Gastroesophageal sphincter (tissue), 4 donors: ENCODE measurements at regions not wholly inside any gene's neighbourhood (a gene's known extent, or its start where the extent isn't known, plus 50 kb on each side); places are given as distances from the start of the nearest gene placed in this dataset.

Experiments
- ATAC-seq: fragments of 150-250 bp; one replicate; pipeline ENCODE4 v1.9.1; 2016; ENCODE audit warnings: mild to moderate bottlenecking, moderate library complexity
- H3K27ac ChIP-seq, 4 donors: fragments of 200-600 bp; sonication (generic) in 3 of 4; 1 replicate in 3 of 4; 2 replicates in 1 of 4; pipeline ENCODE4 v1.5.1; 2016 to 2019
- H3K27me3 ChIP-seq: fragments of 200-600 bp; sonication (generic); one replicate; pipeline ENCODE4 v1.5.1; 2019
- H3K36me3 ChIP-seq, 2 donors: fragments of 200-600 bp; sonication (generic); one replicate each; pipeline ENCODE4 v1.5.1; 2019; ENCODE audit warnings: control low read depth in 1 of 2
- H3K4me1 ChIP-seq, 3 donors: fragments of 200-600 bp; sonication (generic); 1 replicate in 2 of 3; 2 replicates in 1 of 3; pipeline ENCODE4 v1.5.1; 2016 to 2019; ENCODE audit warnings: control low read depth in 2 of 3
- H3K4me3 ChIP-seq, 2 donors: fragments of 200-600 bp; sonication (generic); one replicate each; pipeline ENCODE4 v1.5.1; 2019; ENCODE audit warnings: mild to moderate bottlenecking in 1 of 2, moderate library complexity in 1 of 2
- H3K9me3 ChIP-seq, 3 donors: fragments of 200-600 bp; sonication (generic); one replicate each; pipeline ENCODE4 v1.5.1; 2017 to 2019; ENCODE audit warnings: control low read depth in 2 of 3
- CTCF ChIP-seq, 4 experiments: fragments of 200-600 bp in 2 of 4; fragments of 450-650 bp in 2 of 4; sonication (generic) in 1 of 4; IDR thresholded peaks; one replicate each; pipeline ENCODE4 v1.5.1; 2017 to 2019; ENCODE audit warnings: antibody characterized with exemption in 4 of 4, mild to moderate bottlenecking in 2 of 4, moderate library complexity in 2 of 4
- EP300 ChIP-seq: sonication (generic); formaldehyde crosslinking; IDR thresholded peaks from one replicate; pipeline ENCODE4 v1.6.1; 2017; ENCODE audit warnings: antibody characterized with exemption, mild to moderate bottlenecking
- POLR2A ChIP-seq, 2 donors: fragments of 450-650 bp; IDR thresholded peaks; one replicate each; pipeline ENCODE4 v1.6.1; 2017; ENCODE audit warnings: antibody characterized with exemption in 2 of 2, mild to moderate bottlenecking in 2 of 2, moderate library complexity in 1 of 2
- POLR2AphosphoS5 ChIP-seq: sonication (generic); formaldehyde crosslinking; IDR thresholded peaks from one replicate; pipeline ENCODE4 v1.6.1; 2017; ENCODE audit warnings: antibody characterized with exemption
- WGBS, 2 donors: methylation state at CpG; one replicate each; pipeline ENCODE4 v1.1.5; 2018; ENCODE audit warnings: low coverage in 1 of 2; 5-methylcytosine and 5-hydroxymethylcytosine counted together

GRCh38 chr16:82432261-82432660, 194.5 kb upstream of the CDH13 start:
- no peak for TF ChIP-seq POLR2A (IDR thresholded peaks at IDR 0.05)
- TF ChIP-seq POLR2AphosphoS5, result no peak
- no peak for TF ChIP-seq EP300
- no peak for TF ChIP-seq CTCF (IDR thresholded peaks at IDR 0.05)
- no peaks in the 10 kb centered on the region for H3K36me3 ChIP-seq
- no peak for ATAC-seq
- no peaks in the 10 kb centered on the region for H3K9me3 ChIP-seq
- H3K4me1 ChIP-seq, result no peaks in the 10 kb centered on the region
- H3K4me3 ChIP-seq, result no peak overlapping the region
- H3K27me3 ChIP-seq, result peaks cover 14% of the 10 kb centered on the region
- H3K27ac ChIP-seq, result no peak overlapping the region
- whole genome bisulfite sequencing, 2 donors, result 14 to 25% methylated on average over 5 to 8 of the region's 8 CpGs

DNA sequence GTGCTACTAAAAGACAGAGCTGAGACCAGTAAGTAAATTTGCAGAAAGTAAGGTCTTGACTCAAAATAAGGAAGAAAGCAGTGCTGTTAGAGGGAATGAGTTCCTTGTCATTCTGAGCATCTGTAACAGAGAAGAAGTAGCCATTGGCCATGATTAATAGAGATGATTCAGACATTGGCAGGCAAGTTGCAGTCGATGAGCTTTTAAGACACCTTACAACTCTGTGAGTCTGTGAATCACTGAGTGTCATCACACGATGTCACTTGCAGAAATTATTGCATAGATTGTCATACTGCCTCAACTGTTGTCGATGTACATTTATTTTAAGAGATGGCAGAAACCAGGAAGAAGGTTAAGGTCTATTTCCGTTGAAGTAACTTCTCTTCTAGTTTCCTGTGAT, 201.1 kb upstream of the CDH13 start:
- Histone ChIP-seq H3K27ac (no peak overlapping the region), H3K36me3 (no peaks in the 10 kb centered on the region), H3K27me3 (peaks cover 16% of the 10 kb centered on the region), H3K4me3 (no peak overlapping the region), H3K9me3 (no peaks in the 10 kb centered on the region), H3K4me1 (no peaks in the 10 kb centered on the region)
- 49 to 76% methylated on average over 4 of the region's 4 CpGs for WGBS, 2 donors
- no peak for TF ChIP-seq CTCF (IDR thresholded peaks at IDR 0.05)
- TF ChIP-seq POLR2AphosphoS5, result no peak
- TF ChIP-seq POLR2A (IDR thresholded peaks at IDR 0.05), result no peak
- no peak for TF ChIP-seq EP300
- no peak for ATAC-seq

- H3K36me3 ChIP-seq, result no peaks in the 10 kb centered on the region
- TF ChIP-seq POLR2A (IDR thresholded peaks at IDR 0.05), result no peak
- TF ChIP-seq EP300, result no peak
- no peak for TF ChIP-seq CTCF (IDR thresholded peaks at IDR 0.05)
- TF ChIP-seq POLR2AphosphoS5, result no peak
- 9 to 45% methylated on average over 1 of the region's 1 CpG for WGBS, 2 donors
Measured at GRCh38 chr16:82421851-82422250, 204.9 kb upstream of the CDH13 start.

GRCh38 chr16:82419332-82419731, 207.4 kb upstream of the CDH13 start:
- H3K4me1 ChIP-seq, result no peaks in the 10 kb centered on the region
- H3K36me3 ChIP-seq, result no peaks in the 10 kb centered on the region
- no peaks in the 10 kb centered on the region for H3K9me3 ChIP-seq
- no peak overlapping the region for H3K27ac ChIP-seq
- no peak for ATAC-seq
- 89 to 95% methylated on average over 5 of the region's 5 CpGs for WGBS, 2 donors
- H3K27me3 ChIP-seq, result no peaks in the 10 kb centered on the region
- TF ChIP-seq POLR2A (IDR thresholded peaks at IDR 0.05) (no peak), POLR2AphosphoS5 (no peak), EP300 (no peak), CTCF (IDR thresholded peaks at IDR 0.05) (no peak)
- no peak overlapping the region for H3K4me3 ChIP-seq

More at GRCh38 chr16:82421851-82422250, 204.9 kb upstream of the CDH13 start:
- Histone ChIP-seq H3K4me1 (no peaks in the 10 kb centered on the region), H3K4me3 (no peak overlapping the region), H3K9me3 (no peaks in the 10 kb centered on the region), H3K27ac (no peak overlapping the region), H3K27me3 (peaks cover 3% of the 10 kb centered on the region)
- ATAC-seq, result no peak

- Histone ChIP-seq H3K27me3 (peaks cover 6% of the 10 kb centered on the region), H3K9me3 (no peaks in the 10 kb centered on the region), H3K27ac (no peak overlapping the region), H3K4me3 (no peak overlapping the region), H3K4me1 (no peaks in the 10 kb centered on the region), H3K36me3 (no peaks in the 10 kb centered on the region)
- WGBS, 2 donors, result 43 to 63% methylated on average over 2 of the region's 3 CpGs
- TF ChIP-seq POLR2A (IDR thresholded peaks at IDR 0.05) (no peak), EP300 (no peak), CTCF (IDR thresholded peaks at IDR 0.05) (no peak), POLR2AphosphoS5 (no peak)
- ATAC-seq, result no peak
Measured at GRCh38 chr16:82414476-82414875, 212.3 kb upstream of the CDH13 start.
